Keratinocyte (primary cell): ENCODE measurements at regions not wholly inside any gene's neighbourhood (a gene's known extent, or its start where the extent isn't known, plus 50 kb on each side); places are given as distances from the start of the nearest gene placed in this dataset.

Experiments
- DNase-seq: peaks from one replicate; pipeline ENCODE4 v3.0.0-alpha.2; 2011; ENCODE audit warnings: low read depth, missing footprints, low spot score
- FAIRE-seq: peaks from 2 replicates; lab custom pipeline; 2011; peaks lifted over from hg19 to GRCh38; lab: Jason Lieb, UNC
- H2AFZ ChIP-seq: 2 replicates; pipeline ENCODE4 v1.6.0; 2012; ENCODE audit warnings: low read length, control low read depth, inconsistent platforms; ENCODE audit not compliant: control insufficient read depth
- H3K27ac ChIP-seq: 2 replicates; pipeline ENCODE4 v1.5.1; 2011; ENCODE audit warnings: low read length; ENCODE audit not compliant: control insufficient read depth, insufficient read depth
- H3K27me3 ChIP-seq: 3 replicates; pipeline ENCODE4 v1.6.0; 2011; ENCODE audit warnings: low read length; ENCODE audit not compliant: control insufficient read depth, insufficient read depth; ENCODE audit errors: extremely low read depth
- H3K36me3 ChIP-seq, 2 experiments: 2 replicates in 1 of 2; 3 replicates in 1 of 2; pipeline ENCODE4 v1.5.1; 2011; ENCODE audit warnings: low read length in 2 of 2, mild to moderate bottlenecking in 1 of 2; ENCODE audit not compliant: control insufficient read depth in 2 of 2, insufficient read depth in 2 of 2; ENCODE audit errors: extremely low read depth in 1 of 2
- H3K4me1 ChIP-seq: 3 replicates; pipeline ENCODE4 v1.5.1; 2011; ENCODE audit warnings: low read length; ENCODE audit not compliant: control insufficient read depth, insufficient read depth; ENCODE audit errors: extremely low read depth
- H3K4me2 ChIP-seq: 3 replicates; pipeline ENCODE4 v1.6.0; 2011; ENCODE audit warnings: low read depth, low read length; ENCODE audit not compliant: control insufficient read depth, insufficient read depth; ENCODE audit errors: extremely low read depth
- H3K4me3 ChIP-seq, 3 experiments: fragments of 200-600 bp in 1 of 3; sonication (generic) in 1 of 3; 2 replicates in 2 of 3; 3 replicates in 1 of 3; pipeline ENCODE4 v1.5.1; 2011 to 2016; ENCODE audit warnings: low read length in 3 of 3, mild to moderate bottlenecking in 3 of 3, control low read depth in 2 of 3, inconsistent platforms in 1 of 3, low read depth in 1 of 3, mixed read lengths in 1 of 3, mixed run types in 1 of 3, moderate library complexity in 1 of 3; ENCODE audit not compliant: control insufficient read depth in 2 of 3, insufficient read depth in 2 of 3; ENCODE audit errors: extremely low read depth in 1 of 3
- H3K79me2 ChIP-seq: 2 replicates; pipeline ENCODE4 v1.6.0; 2012; ENCODE audit warnings: low read length; ENCODE audit not compliant: control insufficient read depth, insufficient read depth
- H3K9ac ChIP-seq: 3 replicates; pipeline ENCODE4 v1.6.0; 2011; ENCODE audit warnings: low read length; ENCODE audit not compliant: control insufficient read depth, insufficient read depth; ENCODE audit errors: extremely low read depth
- H3K9me1 ChIP-seq: 3 replicates; pipeline ENCODE4 v1.6.0; 2011; ENCODE audit warnings: low read length; ENCODE audit not compliant: control insufficient read depth, insufficient read depth; ENCODE audit errors: extremely low read depth
- H3K9me3 ChIP-seq: 2 replicates; pipeline ENCODE4 v1.5.1; 2012; ENCODE audit warnings: low read depth, low read length; ENCODE audit not compliant: control insufficient read depth
- H4K20me1 ChIP-seq: 3 replicates; pipeline ENCODE4 v1.6.0; 2011; ENCODE audit warnings: low read length; ENCODE audit not compliant: control insufficient read depth, insufficient read depth; ENCODE audit errors: extremely low read depth
- EZH2 ChIP-seq: IDR thresholded peaks from one replicate; pipeline ENCODE4 v1.6.1; 2012; ENCODE audit warnings: inconsistent platforms, mild to moderate bottlenecking, low read length, moderate library complexity
- dilution Hi-C: fragments of 300-500 bp; cut with MboI; formaldehyde crosslinking; loops from one replicate; pipeline ENCODE4 v1.7.0; 2020; ENCODE audit warnings: low sequenced_read_pairs; ENCODE audit not compliant: extremely low pct_ligation_motif_present
- TF ChIP-seq, protein P1 (sequence below), 3 experiments: IDR thresholded peaks in 1 of 3; conservative IDR thresholded peaks in 1 of 3; optimal IDR thresholded peaks in 1 of 3; 2 replicates in 2 of 3; 3 replicates in 1 of 3; pipeline versions ENCODE3 to v1.5.1; 2011; ENCODE audit warnings: low read length in 3 of 3, mild to moderate bottlenecking in 3 of 3, moderate library complexity in 2 of 3, control low read depth in 1 of 3, inconsistent platforms in 1 of 3; ENCODE audit not compliant: insufficient read depth in 2 of 3; ENCODE audit errors: extremely low read depth in 1 of 3

DNA sequence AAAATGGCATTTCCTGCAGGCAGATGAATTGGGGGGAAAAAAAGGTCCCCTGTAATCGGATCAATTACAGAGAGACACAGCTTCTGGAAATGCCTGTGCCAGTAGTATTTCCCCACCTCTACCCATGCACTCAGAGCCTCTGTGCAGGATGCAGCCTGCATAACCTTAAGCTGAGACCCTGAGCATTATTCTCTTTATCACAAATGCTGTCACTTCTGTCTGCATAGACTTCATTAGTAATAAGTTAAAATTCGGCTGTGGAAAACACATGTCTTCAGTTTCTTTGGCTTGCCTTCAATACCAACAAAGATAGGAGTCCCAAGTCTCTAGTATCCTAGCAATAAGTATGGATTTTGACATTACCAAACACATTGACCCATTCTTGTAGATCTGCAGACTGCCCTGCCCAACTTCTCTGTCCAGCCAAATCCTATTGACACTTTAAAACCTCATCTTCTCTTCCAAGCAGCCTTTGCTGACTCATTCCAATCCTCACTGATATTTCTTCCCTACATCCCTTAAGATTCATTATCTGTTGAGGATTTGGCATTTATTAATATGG is 70.8 kb downstream of the LUZP4 start:
- FAIRE-seq = no peak
- no peak overlapping the region for H3K9ac ChIP-seq
- H3K4me1 ChIP-seq = no peaks in the 10 kb centered on the region
- H3K27ac ChIP-seq = no peak overlapping the region
- H4K20me1 ChIP-seq = no peaks in the 10 kb centered on the region
- DNase-seq = no peak
- H3K79me2 ChIP-seq = no peaks in the 10 kb centered on the region
- TF ChIP-seq, protein P1, sequence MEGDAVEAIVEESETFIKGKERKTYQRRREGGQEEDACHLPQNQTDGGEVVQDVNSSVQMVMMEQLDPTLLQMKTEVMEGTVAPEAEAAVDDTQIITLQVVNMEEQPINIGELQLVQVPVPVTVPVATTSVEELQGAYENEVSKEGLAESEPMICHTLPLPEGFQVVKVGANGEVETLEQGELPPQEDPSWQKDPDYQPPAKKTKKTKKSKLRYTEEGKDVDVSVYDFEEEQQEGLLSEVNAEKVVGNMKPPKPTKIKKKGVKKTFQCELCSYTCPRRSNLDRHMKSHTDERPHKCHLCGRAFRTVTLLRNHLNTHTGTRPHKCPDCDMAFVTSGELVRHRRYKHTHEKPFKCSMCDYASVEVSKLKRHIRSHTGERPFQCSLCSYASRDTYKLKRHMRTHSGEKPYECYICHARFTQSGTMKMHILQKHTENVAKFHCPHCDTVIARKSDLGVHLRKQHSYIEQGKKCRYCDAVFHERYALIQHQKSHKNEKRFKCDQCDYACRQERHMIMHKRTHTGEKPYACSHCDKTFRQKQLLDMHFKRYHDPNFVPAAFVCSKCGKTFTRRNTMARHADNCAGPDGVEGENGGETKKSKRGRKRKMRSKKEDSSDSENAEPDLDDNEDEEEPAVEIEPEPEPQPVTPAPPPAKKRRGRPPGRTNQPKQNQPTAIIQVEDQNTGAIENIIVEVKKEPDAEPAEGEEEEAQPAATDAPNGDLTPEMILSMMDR (optimal IDR thresholded peaks at IDR 0.05 in 1 of 3, IDR thresholded peaks at IDR 0.05 in 1 of 3, conservative IDR thresholded peaks at IDR 0.05 in 1 of 3; ENCODE audit: extremely low read depth in 1 of 3, insufficient read depth in 2 of 3, low read length in 3 of 3) = no peak
- TF ChIP-seq EZH2 = no peak
- no peak overlapping the region for H2AFZ ChIP-seq
- no peaks in the 10 kb centered on the region for H3K36me3 ChIP-seq
- no peak overlapping the region for H3K4me3 ChIP-seq
- no peaks in the 10 kb centered on the region for H3K27me3 ChIP-seq
- no peak overlapping the region for H3K4me2 ChIP-seq
- no peaks in the 10 kb centered on the region for H3K9me3 ChIP-seq
- H3K9me1 ChIP-seq = no peaks in the 10 kb centered on the region
- dilution Hi-C loops = no loop called here

DNA sequence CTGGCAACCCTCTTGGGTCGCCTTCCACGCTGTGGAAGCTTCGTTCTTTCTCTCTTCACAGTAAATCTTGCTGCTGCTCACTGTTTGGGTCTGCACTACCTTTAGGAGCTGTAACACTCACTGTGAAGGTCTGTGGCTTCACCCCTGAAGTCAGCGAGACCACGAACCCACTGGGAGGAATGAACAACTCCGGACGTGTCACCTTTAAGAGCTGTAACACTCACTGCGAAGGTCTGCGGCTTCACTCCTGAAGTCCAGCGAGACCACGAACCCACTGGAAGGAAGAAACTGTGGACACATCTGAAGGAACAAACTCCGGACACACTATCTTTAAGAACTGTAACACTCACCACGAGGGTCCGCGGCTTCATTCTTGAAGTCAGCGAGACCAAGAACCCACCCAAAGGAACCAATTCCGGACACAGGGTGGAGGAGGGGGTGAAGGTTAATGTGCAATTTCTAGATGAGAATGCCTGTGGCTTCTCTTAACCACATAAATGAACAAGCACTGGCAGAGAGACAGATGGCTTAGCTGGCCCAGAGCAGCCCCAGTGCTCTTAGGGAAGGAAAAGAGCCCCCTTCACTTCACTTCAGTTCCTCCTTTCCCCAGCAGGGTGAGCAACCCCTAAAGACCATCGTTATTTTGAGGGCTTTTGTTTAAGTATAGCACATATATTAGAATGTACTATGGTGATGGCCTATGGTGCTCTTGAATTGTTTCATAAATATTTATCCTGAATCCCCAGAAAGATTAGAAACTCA is 73.0 kb downstream of the LUZP4 start:
- H2AFZ ChIP-seq = no peak overlapping the region
- no peaks in the 10 kb centered on the region for H4K20me1 ChIP-seq
- TF ChIP-seq, protein P1 (optimal IDR thresholded peaks at IDR 0.05 in 1 of 3, IDR thresholded peaks at IDR 0.05 in 1 of 3, conservative IDR thresholded peaks at IDR 0.05 in 1 of 3; ENCODE audit: extremely low read depth in 1 of 3, insufficient read depth in 2 of 3, low read length in 3 of 3) = no peak
- TF ChIP-seq EZH2 = no peak
- peaks cover 5% of the 10 kb centered on the region for H3K4me1 ChIP-seq
- no peaks in the 10 kb centered on the region for H3K9me3 ChIP-seq
- dilution Hi-C loops = no loop called here
- H3K36me3 ChIP-seq = no peaks in the 10 kb centered on the region
- no peaks in the 10 kb centered on the region for H3K9me1 ChIP-seq
- no peak overlapping the region for H3K9ac ChIP-seq
- FAIRE-seq = no peak
- no peak overlapping the region for H3K4me3 ChIP-seq
- no peaks in the 10 kb centered on the region for H3K79me2 ChIP-seq
- no peaks in the 10 kb centered on the region for H3K27me3 ChIP-seq
- H3K27ac ChIP-seq = no peak overlapping the region
- no peak for DNase-seq
- H3K4me2 ChIP-seq = no peak overlapping the region
